GM19395 (cell line): ENCODE measurements at regions not wholly inside any gene's neighbourhood (a gene's known extent, or its start where the extent isn't known, plus 50 kb on each side); places are given as distances from the start of the nearest gene placed in this dataset.

Experiments used
- ATAC-seq: cut with Tn5 transposase; IDR thresholded peaks from one replicate; pipeline ENCODE4 v1.9.1; 2021; ENCODE audit warnings: mild to moderate bottlenecking, moderate library complexity; ENCODE audit not compliant: unreplicated experiment

DNA sequence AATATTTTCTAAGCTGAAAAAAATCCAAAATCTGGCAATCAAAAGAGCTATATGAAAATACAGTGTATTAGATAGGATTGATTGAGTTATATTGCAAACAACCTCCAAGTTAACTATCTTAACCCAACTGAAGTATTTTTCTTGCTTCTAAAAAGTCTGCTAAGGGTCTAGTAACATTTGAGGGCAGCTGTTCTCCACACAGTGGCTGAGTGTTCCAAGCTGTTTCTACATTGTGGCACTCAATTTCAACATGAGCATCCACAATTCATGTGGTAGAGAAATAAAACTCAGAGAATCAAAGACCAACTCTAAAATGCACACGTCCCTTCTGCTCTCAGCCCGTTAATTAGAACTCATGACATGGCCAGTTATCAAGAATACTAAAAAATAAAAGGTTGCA is 340.0 kb downstream of the C12orf50 start:
- ATAC-seq: no peak

DNA sequence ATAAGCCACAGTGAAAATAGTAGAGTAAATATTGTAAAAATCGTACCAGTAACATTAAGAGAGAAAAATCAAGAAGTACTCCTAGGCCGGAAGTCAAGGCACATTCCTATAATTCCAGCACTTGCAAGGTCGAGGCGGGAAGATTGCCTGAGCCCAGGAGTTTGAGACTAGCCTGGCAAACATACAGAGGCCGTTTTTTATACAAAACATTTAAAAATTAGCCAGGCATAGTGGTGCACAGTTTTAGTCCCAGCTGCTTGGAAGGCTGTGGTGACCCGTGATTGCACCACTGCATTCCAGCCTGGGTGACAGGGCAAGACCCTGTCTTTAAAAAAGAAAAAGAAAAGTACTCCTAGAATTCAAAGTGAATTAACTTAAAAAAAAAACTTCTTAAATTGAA is 341.8 kb downstream of the C12orf50 start:
- no peak for ATAC-seq

DNA sequence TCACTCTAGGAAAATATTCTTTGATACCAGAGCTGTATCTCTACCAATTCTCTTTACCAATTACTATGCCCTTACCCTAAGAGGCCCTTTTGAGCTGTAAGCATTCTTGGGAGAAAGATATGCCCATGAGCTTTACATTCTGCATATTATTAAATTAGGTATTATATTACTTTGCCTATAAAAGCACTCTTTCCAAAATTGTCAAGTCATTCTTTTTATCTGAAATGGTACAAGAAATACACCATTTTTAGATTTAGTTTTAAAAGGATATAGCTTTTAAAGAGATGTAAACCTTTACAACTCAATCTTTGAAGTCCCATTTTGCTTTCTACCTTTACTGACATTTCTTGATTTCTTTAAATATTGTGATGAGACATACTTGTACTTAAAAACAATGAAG is 343.5 kb downstream of the C12orf50 start:
- no peak for ATAC-seq

DNA sequence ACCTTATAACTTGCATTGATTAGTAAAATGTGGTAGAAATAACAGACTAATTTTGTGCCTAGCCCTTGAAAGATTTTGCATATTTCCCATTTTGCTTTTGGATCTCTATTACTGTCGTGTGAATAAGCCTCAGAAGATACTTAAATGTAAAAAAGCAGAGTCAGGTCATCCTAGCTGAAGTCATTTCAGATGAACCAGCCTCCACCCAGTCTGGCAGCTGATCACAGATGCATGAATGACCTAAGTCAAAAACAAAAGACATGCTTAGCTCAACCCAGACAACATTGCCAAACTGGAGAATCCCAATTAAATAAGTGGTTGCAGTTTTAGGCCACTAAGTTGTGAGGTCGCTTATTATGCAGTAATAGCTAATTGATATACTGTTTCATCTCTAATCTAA is 349.9 kb downstream of the C12orf50 start:
- no peak for ATAC-seq

DNA sequence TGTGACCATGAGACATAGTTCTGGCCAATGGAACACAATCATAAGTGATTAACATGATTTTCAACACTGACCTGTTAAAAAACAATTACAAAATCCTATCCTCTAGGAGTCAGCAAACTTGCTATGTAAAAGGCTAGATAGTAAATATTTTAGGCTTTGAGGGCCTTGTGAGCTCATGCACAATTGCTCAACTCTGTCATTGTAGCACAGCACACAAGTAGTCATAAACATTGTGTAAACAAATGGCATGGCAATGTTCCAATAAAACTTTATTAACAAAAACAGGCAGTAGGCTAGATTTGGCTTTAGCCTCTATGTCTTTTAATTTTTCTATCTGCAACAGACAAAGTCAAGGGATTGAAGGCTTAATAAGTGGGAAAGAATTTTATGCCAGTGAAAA is 350.7 kb downstream of the C12orf50 start:
- no peak for ATAC-seq

DNA sequence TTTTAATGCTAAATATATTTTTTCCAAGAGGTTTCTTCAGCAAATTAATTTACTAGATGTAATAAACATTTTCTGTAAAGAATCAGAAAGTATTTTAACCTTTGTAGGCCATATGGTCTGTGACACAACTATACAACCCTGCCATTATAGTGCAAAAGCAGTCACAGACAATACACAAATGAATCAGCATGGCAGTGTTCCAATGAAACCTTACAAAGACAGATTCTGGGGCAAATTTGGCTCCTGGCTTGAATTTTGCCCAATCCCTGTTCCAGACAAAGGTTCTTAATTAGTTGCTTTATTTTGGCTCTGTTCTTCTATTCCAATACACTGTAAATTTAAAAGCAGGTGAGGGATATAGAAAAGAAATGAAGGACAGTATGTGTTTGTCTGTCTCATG is 352.5 kb downstream of the C12orf50 start:
- no peak for ATAC-seq

DNA sequence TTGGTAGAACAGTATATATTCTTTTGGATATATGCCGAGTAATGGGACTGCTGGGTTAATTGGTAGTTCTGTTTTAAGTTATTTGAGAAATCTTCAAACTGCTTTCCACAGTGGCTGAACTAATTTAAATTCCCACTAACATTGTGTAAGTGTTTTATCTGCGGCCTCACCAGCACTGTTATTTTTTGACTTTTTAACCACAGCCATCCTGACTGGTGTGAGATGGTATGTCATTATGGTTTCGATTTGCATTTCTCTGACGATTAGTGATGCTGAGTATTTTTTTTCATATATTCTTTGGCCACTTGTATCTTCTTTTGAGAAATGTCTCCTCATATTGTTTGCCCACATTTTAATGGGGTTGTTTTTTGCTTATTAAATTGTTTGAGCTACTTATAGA is 357.4 kb downstream of the C12orf50 start:
- no peak for ATAC-seq

DNA sequence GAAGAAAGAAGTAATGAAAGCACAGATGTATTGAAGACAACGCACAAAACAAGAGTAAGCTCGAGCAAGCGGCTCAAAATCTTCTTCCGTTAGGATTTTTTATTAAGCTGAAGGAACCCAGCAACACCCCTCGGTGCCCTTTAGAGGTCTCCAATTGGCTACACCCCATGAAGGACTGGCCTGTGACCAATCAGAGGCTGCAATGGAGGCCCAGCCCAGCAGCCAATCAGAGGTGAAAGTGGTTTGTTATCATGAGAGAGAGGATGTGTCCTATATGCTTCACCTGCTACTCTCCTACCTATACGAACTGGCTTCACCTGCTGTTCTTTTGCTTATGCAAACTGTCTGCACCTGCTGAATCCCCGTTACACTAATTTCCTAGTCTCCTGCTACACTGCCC is 358.8 kb downstream of the C12orf50 start:
- no peak for ATAC-seq

DNA sequence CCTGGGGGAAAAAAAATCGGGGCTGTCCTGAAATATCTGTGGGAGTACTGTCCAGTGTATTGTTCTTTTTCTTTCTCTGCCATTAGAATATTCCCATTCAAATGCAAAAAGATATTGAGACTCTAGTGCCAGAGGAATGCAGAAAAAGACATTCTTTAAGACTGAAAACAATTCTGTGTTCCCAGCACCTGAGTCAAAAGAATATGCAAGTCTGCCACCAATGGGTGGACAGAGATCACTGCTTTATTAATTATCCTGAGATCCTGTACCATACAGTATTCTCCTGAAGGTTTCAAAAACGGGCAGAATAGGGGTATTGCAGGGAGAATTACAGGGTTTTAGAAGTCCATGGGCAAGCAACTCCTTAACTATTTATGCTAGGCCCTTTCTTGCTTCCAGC is 361.8 kb downstream of the C12orf50 start:
- no peak for ATAC-seq

DNA sequence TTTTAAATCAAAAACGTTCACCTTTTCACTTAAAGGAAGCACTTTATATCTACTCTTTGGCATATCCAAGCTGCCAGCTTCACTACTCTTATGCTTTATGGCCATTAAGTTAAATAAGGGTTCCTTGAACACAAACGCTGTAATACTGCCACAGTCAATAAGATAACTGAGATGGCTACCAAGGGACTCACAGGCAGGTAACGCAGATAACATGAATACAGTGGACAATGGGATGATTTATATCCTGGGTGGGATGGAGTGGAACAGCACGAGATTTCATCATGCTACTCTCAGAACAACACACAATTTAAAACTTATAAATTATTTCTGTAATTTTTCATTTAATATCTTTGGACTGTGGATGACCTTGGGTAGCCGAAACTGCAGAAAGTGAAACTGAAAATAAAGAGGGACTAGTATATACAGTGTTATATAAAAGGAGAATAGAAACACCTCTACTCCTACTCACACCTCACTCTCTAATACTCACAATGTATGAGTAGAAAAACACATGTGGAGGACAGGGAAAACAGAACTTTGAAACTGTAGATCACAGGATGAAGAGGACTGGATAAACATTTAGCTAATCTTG is 367.3 kb downstream of the C12orf50 start:
- peak; percentile 86 for ATAC-seq

DNA sequence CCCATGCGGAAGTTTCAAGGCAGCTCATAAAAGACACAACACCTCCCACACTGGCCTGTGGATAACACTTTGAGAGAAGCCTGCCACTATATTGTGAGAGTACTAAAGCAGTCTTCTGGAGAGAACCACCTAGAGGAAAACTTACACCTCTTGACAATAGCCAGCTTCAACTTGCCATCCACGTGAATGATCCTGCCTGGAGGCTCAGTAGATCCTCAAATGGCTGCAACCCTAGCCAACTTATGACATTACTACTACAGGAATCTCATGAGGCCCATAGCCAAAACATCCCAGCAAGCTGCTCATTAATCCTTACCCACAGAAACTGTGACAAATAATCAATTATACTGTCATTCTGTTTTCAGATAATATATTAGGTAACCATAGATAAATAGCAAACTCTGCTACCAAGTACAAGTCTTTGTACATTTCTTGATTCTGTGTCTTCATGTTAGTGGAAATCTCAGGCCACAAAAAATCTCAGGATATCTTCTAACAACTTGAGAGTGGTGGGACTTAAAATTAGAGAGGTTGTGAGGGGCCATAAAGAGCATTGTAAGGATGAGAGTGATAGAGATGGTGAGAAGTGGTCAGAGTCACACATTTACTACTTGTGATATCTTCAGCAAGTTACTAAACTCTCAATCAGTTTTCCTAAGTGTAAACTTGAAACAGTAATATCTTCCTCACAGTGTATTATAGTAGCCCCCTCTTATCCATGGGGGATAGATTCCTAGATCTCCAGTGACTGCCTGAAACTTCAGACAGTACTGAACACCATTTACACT is 368.0 kb downstream of the C12orf50 start:
- no peak for ATAC-seq

DNA sequence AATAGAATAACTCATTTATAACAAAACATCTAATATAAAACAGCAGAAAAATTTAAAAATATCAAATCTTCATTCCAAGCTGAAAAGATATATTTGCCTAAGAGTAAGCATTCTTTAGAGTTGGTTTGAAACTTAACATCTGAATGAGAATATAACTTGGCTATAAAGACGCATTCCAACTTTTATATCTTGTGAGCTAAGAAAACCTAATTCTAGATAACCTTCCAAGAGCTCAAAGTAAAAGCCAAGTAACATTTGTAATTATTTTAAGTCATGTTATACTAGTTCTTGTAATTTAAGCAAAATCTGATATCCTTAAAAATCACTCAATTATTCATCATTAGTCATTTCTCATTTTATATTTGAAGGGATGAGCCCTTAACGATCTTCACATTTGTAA is 368.9 kb downstream of the C12orf50 start:
- ATAC-seq: no peak

DNA sequence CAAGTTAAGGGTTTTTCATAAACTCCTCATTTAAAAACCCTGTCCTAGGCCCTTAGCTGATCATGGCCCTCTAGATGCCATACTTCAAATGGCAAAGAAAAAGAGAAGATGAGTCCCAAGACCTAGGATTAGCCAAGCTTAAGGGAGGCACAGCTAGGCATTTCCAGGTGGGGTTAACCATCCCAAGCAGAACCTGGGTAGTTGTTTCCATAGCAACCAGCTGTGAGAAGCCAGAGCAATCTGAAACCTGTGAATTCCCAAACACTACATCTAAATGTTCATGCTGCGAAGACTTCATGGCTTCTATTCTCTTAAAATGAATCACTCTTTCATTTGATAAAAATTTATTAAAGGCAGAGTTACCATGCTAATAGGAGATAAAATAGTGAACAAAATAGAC is 372.9 kb downstream of the C12orf50 start:
- ATAC-seq: no peak

DNA sequence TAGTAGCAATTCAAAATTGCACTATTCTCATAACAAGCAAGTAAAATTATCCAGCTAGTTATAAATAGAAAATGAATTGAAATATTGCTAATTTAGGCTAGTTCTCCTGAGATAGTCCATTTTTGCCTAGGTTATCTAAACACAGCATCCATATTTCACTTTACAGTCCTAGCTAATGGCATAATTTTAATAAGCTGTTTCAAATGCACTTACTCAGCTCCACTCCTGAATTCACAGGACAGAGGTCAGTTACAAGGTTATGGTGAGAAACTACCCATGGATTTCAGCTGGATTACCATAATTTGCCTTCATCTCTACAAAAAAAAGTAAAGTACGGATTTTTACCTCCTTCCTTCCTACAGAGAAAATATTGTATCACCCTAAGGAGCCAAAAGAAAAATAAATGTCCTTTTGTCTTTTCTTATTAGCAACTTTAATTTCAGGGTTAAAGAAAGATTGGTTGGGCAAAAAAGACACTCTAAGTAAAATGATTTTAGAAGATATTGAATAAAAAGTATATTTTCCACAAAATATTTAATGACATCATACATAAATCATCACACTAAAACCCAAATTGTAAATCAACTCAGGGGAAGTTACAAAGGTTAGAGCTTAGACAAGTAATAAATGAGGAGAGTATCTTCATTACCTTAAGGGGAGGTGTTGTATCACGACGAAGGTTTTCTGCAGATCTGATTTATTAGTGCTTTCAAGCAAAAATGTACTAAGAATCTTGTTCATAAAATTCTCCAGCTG is 377.4 kb downstream of the C12orf50 start:
- no peak for ATAC-seq

DNA sequence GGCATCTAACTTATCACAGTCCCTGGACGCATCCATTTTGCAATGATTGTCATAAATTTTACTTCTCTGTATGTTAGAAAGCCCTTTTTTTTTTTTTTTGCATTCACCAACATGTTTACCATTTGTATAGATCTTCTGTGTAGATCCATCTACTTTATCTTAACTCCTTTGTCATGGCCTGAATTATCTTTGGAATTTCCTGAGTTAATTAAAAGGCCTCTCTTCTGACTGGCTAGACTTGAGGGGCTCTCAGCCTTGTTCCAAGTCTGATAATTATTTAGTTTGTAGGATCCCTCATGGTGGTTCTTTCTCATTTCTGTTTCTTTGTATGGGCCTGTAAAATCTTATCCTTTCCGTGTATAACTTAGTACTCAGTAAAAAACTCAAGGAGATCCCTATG is 387.0 kb downstream of the C12orf50 start:
- no peak for ATAC-seq

DNA sequence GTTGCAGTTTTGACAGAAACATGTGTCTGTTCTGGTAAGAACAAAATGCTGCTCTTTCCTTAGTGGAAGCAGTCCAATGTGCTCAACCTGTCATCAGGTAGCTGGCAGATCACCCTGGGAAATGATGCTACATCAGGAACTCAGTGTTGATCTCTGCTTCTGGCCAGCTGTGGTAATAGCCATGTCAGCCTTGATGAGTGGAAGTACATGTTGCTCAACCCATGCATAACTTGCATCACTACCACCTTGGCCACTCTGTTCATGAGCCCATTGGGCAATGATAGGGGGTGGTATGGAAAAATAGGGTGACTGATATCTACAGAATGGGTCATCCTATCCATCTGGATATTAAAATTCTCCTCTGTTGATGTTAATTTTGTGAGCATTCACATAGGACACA is 411.0 kb downstream of the C12orf50 start:
- no peak for ATAC-seq

DNA sequence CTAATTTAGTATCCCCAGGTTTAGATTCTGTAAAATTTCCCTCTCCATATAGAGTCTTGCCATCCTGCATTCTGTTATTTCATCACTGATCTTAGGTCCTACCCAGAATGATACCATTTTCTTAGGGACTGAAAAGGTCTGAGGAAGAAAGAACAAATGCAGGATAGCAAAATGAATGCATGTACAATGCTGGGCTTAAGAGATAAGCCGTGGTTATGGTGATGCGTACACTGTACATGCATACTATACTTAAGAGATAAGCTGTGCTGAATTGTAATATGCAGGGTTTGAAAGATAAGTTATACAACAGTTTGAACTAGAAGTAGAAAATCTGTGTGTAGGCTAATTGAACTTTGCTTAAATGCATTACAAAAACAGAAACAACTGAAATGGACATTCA is 416.2 kb downstream of the C12orf50 start:
- ATAC-seq: no peak

DNA sequence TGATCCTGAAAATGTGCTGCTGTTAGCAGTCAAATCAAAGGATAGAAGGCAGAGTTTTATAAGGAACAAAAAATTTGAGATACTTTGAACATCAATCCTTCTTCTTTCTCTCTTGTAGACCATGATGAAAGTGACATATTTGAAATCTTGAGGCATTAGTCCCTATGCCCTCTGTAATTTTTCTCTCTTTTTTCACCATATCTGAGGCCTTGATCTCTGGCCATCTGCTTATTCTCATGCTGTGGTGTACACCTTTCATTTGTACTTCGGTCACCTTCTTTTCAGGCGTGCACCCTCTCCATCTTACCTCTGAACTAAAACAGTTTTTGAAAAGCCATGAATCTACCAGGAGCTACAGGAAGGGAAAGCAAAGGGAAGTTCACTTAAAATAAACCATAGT is 420.9 kb downstream of the C12orf50 start:
- ATAC-seq: no peak

DNA sequence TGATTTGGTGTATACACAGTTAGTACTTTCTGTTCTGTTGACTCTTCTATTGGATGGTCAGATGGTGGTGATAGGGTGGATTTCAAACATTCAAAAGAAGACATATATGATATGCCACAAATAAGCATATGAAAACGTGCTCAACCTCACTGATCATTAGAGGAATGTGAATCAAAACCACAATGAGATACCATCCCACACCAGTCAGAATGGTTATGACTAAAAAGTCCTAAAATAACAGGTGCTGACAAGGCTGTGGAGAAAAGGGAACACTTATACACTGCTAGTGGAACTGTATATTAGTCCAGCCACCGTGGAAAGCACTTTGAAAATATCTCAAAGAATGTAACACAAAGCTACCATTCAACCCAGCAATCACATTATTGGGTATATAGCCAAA is 425.5 kb downstream of the C12orf50 start:
- ATAC-seq: no peak

DNA sequence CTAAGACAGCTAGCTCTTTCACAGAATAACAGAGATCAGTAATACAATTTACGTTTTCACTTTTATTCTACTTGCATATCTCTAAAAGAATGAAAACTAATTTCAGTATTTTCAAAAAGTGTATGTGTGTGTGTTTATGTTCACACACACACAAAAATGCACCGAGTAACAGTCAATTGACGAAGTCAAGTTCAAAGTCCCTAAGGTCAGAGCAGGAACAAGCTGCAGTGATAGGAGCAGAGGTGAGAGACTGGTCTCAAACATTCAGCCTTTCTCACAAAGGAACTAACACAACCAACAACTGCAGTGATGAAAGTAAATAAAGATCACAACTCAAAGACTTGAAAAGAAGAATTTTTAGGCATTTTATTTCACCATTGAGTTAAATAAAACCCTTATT is 429.7 kb downstream of the C12orf50 start:
- ATAC-seq: no peak

DNA sequence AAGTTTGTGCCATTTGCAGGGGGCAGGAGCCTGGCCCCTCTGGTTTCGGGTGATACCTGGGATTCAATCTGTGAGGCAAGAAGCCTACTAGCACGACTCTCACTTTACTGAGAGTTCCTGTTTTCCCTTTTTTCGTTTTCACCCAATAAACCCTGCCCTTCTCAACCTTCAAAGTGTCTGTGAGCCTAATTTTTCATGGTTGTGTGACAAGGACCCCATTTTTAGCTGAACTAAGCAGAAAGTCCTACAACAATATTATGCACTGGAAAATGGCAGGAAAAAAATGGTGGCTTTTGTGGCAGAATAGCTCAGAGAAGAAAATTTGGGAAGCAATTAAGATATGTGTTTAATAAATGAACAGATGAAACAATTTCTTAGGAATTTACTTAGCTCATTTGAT is 432.1 kb downstream of the C12orf50 start:
- no peak for ATAC-seq

DNA sequence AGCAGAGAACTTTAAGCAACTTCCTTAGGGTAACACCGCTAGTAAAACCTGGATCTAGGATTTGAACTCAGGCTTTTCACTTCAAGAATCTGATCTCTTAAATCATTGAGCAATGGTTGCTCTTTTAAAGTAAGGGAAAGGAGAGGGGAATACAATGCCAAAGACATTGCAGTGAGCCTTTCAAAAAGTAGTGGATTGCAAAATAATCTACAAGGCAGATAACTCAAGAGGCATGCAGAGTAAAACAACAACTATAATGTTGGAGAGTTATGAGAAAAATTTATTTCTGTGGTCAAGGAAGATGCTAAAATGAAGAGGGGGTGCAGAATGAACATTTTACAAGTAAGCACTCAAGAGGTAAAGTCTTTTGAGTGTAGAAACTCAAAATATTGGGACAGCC is 432.6 kb downstream of the C12orf50 start:
- no peak for ATAC-seq
